ENCODE measurements at regions not wholly inside any gene's neighbourhood (a gene's known extent, or its start where the extent isn't known, plus 50 kb on each side); places are given as distances from the start of the nearest gene placed in this dataset.
"Not testable (repeated sequence)": the region's sequence is repeated elsewhere in the genome, so short reads cannot be mapped to it uniquely, and the experiment has no call there.

- no peak overlapping the region for H3K27ac ChIP-seq (ENCODE audit: low read depth, low read length)
Observed at GRCh38 chr2:224151680-224152310, 112.7 kb upstream of the SERPINE2 start.

GRCh38 chr2:224151161-224151560 is 112.1 kb upstream of the SERPINE2 start:
- no peaks in the 10 kb centered on the region for H3K36me3 ChIP-seq (ENCODE audit: control insufficient read depth, insufficient read depth, low read length)
- H3K27me3 ChIP-seq (ENCODE audit: control insufficient read depth, insufficient read depth, low read length), result no peaks in the 10 kb centered on the region
- H3K27ac ChIP-seq (ENCODE audit: low read depth, low read length), result no peak overlapping the region
- H3K9ac ChIP-seq (ENCODE audit: low read length), result no peak overlapping the region
- no peaks in the 10 kb centered on the region for H3K9me3 ChIP-seq (ENCODE audit: control insufficient read depth, insufficient read depth, low read depth, low read length)
- peaks cover 2% of the 10 kb centered on the region; the same call in 1 of the 2 replicates for H3K4me1 ChIP-seq (ENCODE audit: control insufficient read depth, insufficient read depth, low read length)
- H3K4me3 ChIP-seq (ENCODE audit: low read depth, low read length), result no peak overlapping the region

More at GRCh38 chr2:224151680-224152310, 112.7 kb upstream of the SERPINE2 start:
- no peaks in the 10 kb centered on the region for H3K27me3 ChIP-seq (ENCODE audit: control insufficient read depth, insufficient read depth, low read length)
- no peak overlapping the region for H3K9ac ChIP-seq (ENCODE audit: low read length)
- no peaks in the 10 kb centered on the region for H3K36me3 ChIP-seq (ENCODE audit: control insufficient read depth, insufficient read depth, low read length)
- H3K9me3 ChIP-seq (ENCODE audit: control insufficient read depth, insufficient read depth, low read depth, low read length), result no peaks in the 10 kb centered on the region
- no peak overlapping the region for H3K4me3 ChIP-seq (ENCODE audit: low read depth, low read length)
- no peaks in the 10 kb centered on the region for H3K4me1 ChIP-seq (ENCODE audit: control insufficient read depth, insufficient read depth, low read length)

GRCh38 chr2:224148058-224148457 is 109.0 kb upstream of the SERPINE2 start:
- H3K9ac ChIP-seq (ENCODE audit: low read length); H3K27ac ChIP-seq (ENCODE audit: low read depth, low read length); H3K27me3 ChIP-seq (ENCODE audit: control insufficient read depth, insufficient read depth, low read length); H3K4me1 ChIP-seq (ENCODE audit: control insufficient read depth, insufficient read depth, low read length); H3K36me3 ChIP-seq (ENCODE audit: control insufficient read depth, insufficient read depth, low read length); H3K9me3 ChIP-seq (ENCODE audit: control insufficient read depth, insufficient read depth, low read depth, low read length); H3K4me3 ChIP-seq (ENCODE audit: low read depth, low read length): not testable (repeated sequence)

- Histone ChIP-seq H3K4me1 (ENCODE audit: control insufficient read depth, insufficient read depth, low read length) (peaks cover 7% of the 10 kb centered on the region; the same call in 1 of the 2 replicates), H3K36me3 (ENCODE audit: control insufficient read depth, insufficient read depth, low read length) (no peaks in the 10 kb centered on the region)
Observed at GRCh38 chr2:224147174-224147573, 108.1 kb upstream of the SERPINE2 start.

GRCh38 chr2:224146356-224147160 is 107.5 kb upstream of the SERPINE2 start:
- Histone ChIP-seq H3K4me3 (ENCODE audit: low read depth, low read length) (no peak overlapping the region), H3K27me3 (ENCODE audit: control insufficient read depth, insufficient read depth, low read length) (no peaks in the 10 kb centered on the region), H3K9ac (ENCODE audit: low read length) (no peak overlapping the region), H3K9me3 (ENCODE audit: control insufficient read depth, insufficient read depth, low read depth, low read length) (no peaks in the 10 kb centered on the region), H3K4me1 (ENCODE audit: control insufficient read depth, insufficient read depth, low read length) (peaks cover 7% of the 10 kb centered on the region; the same call in 1 of the 2 replicates), H3K27ac (ENCODE audit: low read depth, low read length) (no peak overlapping the region), H3K36me3 (ENCODE audit: control insufficient read depth, insufficient read depth, low read length) (no peaks in the 10 kb centered on the region)

More at GRCh38 chr2:224147174-224147573, 108.1 kb upstream of the SERPINE2 start:
- H3K27me3 ChIP-seq (ENCODE audit: control insufficient read depth, insufficient read depth, low read length), result no peaks in the 10 kb centered on the region
- no peak overlapping the region for H3K27ac ChIP-seq (ENCODE audit: low read depth, low read length)
- no peak overlapping the region for H3K4me3 ChIP-seq (ENCODE audit: low read depth, low read length)
- H3K9ac ChIP-seq (ENCODE audit: low read length), result no peak overlapping the region
- H3K9me3 ChIP-seq (ENCODE audit: control insufficient read depth, insufficient read depth, low read depth, low read length), result no peaks in the 10 kb centered on the region

- H3K9me3 ChIP-seq (ENCODE audit: control insufficient read depth, insufficient read depth, low read depth, low read length), result no peaks in the 10 kb centered on the region
- no peak overlapping the region for H3K27ac ChIP-seq (ENCODE audit: low read depth, low read length)
- H3K36me3 ChIP-seq (ENCODE audit: control insufficient read depth, insufficient read depth, low read length), result no peaks in the 10 kb centered on the region
- peaks cover 7% of the 10 kb centered on the region; the same call in 1 of the 2 replicates for H3K4me1 ChIP-seq (ENCODE audit: control insufficient read depth, insufficient read depth, low read length)
- H3K4me3 ChIP-seq (ENCODE audit: low read depth, low read length), result no peak overlapping the region
- H3K27me3 ChIP-seq (ENCODE audit: control insufficient read depth, insufficient read depth, low read length), result no peaks in the 10 kb centered on the region
- no peak overlapping the region for H3K9ac ChIP-seq (ENCODE audit: low read length)
Observed at GRCh38 chr2:224145751-224146355, 106.8 kb upstream of the SERPINE2 start.

- Histone ChIP-seq H3K9ac (ENCODE audit: low read length) (no peak overlapping the region), H3K36me3 (ENCODE audit: control insufficient read depth, insufficient read depth, low read length) (no peaks in the 10 kb centered on the region), H3K4me1 (ENCODE audit: control insufficient read depth, insufficient read depth, low read length) (peaks cover 7% of the 10 kb centered on the region; the same call in 1 of the 2 replicates), H3K9me3 (ENCODE audit: control insufficient read depth, insufficient read depth, low read depth, low read length) (no peaks in the 10 kb centered on the region; the same call in 1 of the 2 replicates), H3K27ac (ENCODE audit: low read depth, low read length) (no peak overlapping the region), H3K4me3 (ENCODE audit: low read depth, low read length) (no peak overlapping the region), H3K27me3 (ENCODE audit: control insufficient read depth, insufficient read depth, low read length) (no peaks in the 10 kb centered on the region)
Observed at GRCh38 chr2:224143526-224143925, 104.4 kb upstream of the SERPINE2 start.

- no peaks in the 10 kb centered on the region; the same call in 1 of the 2 replicates for H3K9me3 ChIP-seq (ENCODE audit: control insufficient read depth, insufficient read depth, low read depth, low read length)
- no peak overlapping the region for H3K4me3 ChIP-seq (ENCODE audit: low read depth, low read length)
- H3K4me1 ChIP-seq (ENCODE audit: control insufficient read depth, insufficient read depth, low read length), result peaks cover 7% of the 10 kb centered on the region; the same call in 1 of the 2 replicates
- H3K27ac ChIP-seq (ENCODE audit: low read depth, low read length), result no peak overlapping the region
- H3K27me3 ChIP-seq (ENCODE audit: control insufficient read depth, insufficient read depth, low read length), result no peaks in the 10 kb centered on the region
- H3K9ac ChIP-seq (ENCODE audit: low read length), result no peak overlapping the region
- no peaks in the 10 kb centered on the region for H3K36me3 ChIP-seq (ENCODE audit: control insufficient read depth, insufficient read depth, low read length)
Observed at GRCh38 chr2:224142397-224143312, 103.6 kb upstream of the SERPINE2 start.

GRCh38 chr2:224141304-224141703 is 102.2 kb upstream of the SERPINE2 start:
- no peak overlapping the region for H3K27ac ChIP-seq (ENCODE audit: low read depth, low read length)
- no peaks in the 10 kb centered on the region for H3K27me3 ChIP-seq (ENCODE audit: control insufficient read depth, insufficient read depth, low read length)
- no peak overlapping the region for H3K9ac ChIP-seq (ENCODE audit: low read length)
- H3K4me1 ChIP-seq (ENCODE audit: control insufficient read depth, insufficient read depth, low read length), result peaks cover 7% of the 10 kb centered on the region; the same call in 1 of the 2 replicates
- no peaks in the 10 kb centered on the region for H3K36me3 ChIP-seq (ENCODE audit: control insufficient read depth, insufficient read depth, low read length)
- H3K4me3 ChIP-seq (ENCODE audit: low read depth, low read length), result no peak overlapping the region
- H3K9me3 ChIP-seq (ENCODE audit: control insufficient read depth, insufficient read depth, low read depth, low read length), result no peaks in the 10 kb centered on the region; the same call in 1 of the 2 replicates

GRCh38 chr2:224137208-224137607 is 98.1 kb upstream of the SERPINE2 start:
- no peaks in the 10 kb centered on the region for H3K4me1 ChIP-seq (ENCODE audit: control insufficient read depth, insufficient read depth, low read length)
- H3K36me3 ChIP-seq (ENCODE audit: control insufficient read depth, insufficient read depth, low read length), result no peaks in the 10 kb centered on the region
- no peaks in the 10 kb centered on the region for H3K27me3 ChIP-seq (ENCODE audit: control insufficient read depth, insufficient read depth, low read length)
- H3K9me3 ChIP-seq (ENCODE audit: control insufficient read depth, insufficient read depth, low read depth, low read length), result no peaks in the 10 kb centered on the region; the same call in 1 of the 2 replicates
- H3K27ac ChIP-seq (ENCODE audit: low read depth, low read length), result no peak overlapping the region
- no peak overlapping the region for H3K4me3 ChIP-seq (ENCODE audit: low read depth, low read length)
- no peak overlapping the region for H3K9ac ChIP-seq (ENCODE audit: low read length)
